Astrocyte (in vitro differentiated cells and primary cell): ENCODE measurements at regions not wholly inside any gene's neighbourhood (a gene's known extent, or its start where the extent isn't known, plus 50 kb on each side); places are given as distances from the start of the nearest gene placed in this dataset.

Experiments
- CTCF ChIP-seq: IDR thresholded peaks from 2 replicates; pipeline ENCODE4 v1.5.1; 2011; ENCODE audit warnings: low read depth, mild to moderate bottlenecking, inconsistent platforms, low read length, moderate library complexity; ENCODE audit not compliant: insufficient read depth
- EZH2 ChIP-seq: IDR thresholded peaks from 2 replicates; pipeline ENCODE4 v1.6.1; 2012; ENCODE audit warnings: mild to moderate bottlenecking, low read length, inconsistent platforms; ENCODE audit not compliant: insufficient read depth

- no peak for TF ChIP-seq CTCF
- TF ChIP-seq EZH2 = no peak
Observed at GRCh38 chr4:116489739-116490138, 595.6 kb downstream of the TRAM1L1 start.
